H9 (cell line): ENCODE measurements at regions not wholly inside any gene's neighbourhood (a gene's known extent, or its start where the extent isn't known, plus 50 kb on each side); places are given as distances from the start of the nearest gene placed in this dataset.
A peak's percentile ranks its signal among the peaks of the same experiment; 100 is the strongest.

ENCODE experiments used
- DNase-seq: peaks from one replicate; pipeline ENCODE4 v3.0.0-alpha.2; 2017
- H2AFZ ChIP-seq: one replicate; pipeline ENCODE4 v1.6.1; 2013; ENCODE audit warnings: mild to moderate bottlenecking, low read length, control low read depth, moderate library complexity
- H2AK5ac ChIP-seq: 2 replicates; pipeline ENCODE4 v1.6.1; 2013; ENCODE audit warnings: low read length, control low read depth, mixed read lengths; ENCODE audit not compliant: insufficient read length
- H2BK120ac ChIP-seq: one replicate; pipeline ENCODE4 v1.6.1; 2013; ENCODE audit warnings: low read depth, mild to moderate bottlenecking, low read length, control low read depth, inconsistent platforms; ENCODE audit not compliant: poor library complexity, severe bottlenecking
- H2BK12ac ChIP-seq: 2 replicates; pipeline ENCODE4 v1.6.1; 2013; ENCODE audit warnings: low read length, control low read depth, mixed read lengths, low read depth; ENCODE audit not compliant: insufficient read length
- H2BK15ac ChIP-seq: 2 replicates; pipeline ENCODE4 v1.6.1; 2013; ENCODE audit warnings: low read depth, low read length, control low read depth
- H2BK20ac ChIP-seq: one replicate; pipeline ENCODE4 v1.6.1; 2013; ENCODE audit warnings: low read depth, mild to moderate bottlenecking, low read length, control low read depth, inconsistent platforms; ENCODE audit not compliant: poor library complexity, severe bottlenecking
- H2BK5ac ChIP-seq: 2 replicates; pipeline ENCODE4 v1.6.1; 2013; ENCODE audit warnings: low read length, control low read depth, mixed read lengths; ENCODE audit not compliant: insufficient read length
- H3K14ac ChIP-seq: 2 replicates; pipeline ENCODE4 v1.6.1; 2013; ENCODE audit warnings: low read length, control low read depth; ENCODE audit not compliant: insufficient read depth
- H3K18ac ChIP-seq: 2 replicates; pipeline ENCODE4 v1.6.1; 2013; ENCODE audit warnings: low read depth, mild to moderate bottlenecking, mixed read lengths, low read length, control low read depth; ENCODE audit not compliant: insufficient read length
- H3K23ac ChIP-seq: 2 replicates; pipeline ENCODE4 v1.6.1; 2013; ENCODE audit warnings: low read length, control low read depth, mixed read lengths, low read depth; ENCODE audit not compliant: insufficient read length
- H3K23me2 ChIP-seq: 2 replicates; pipeline ENCODE4 v1.6.1; 2013; ENCODE audit warnings: low read depth, mild to moderate bottlenecking, mixed read lengths, low read length, control low read depth; ENCODE audit not compliant: insufficient read length, poor library complexity, severe bottlenecking
- H3K27ac ChIP-seq: 2 replicates; pipeline ENCODE4 v1.5.1; 2013; ENCODE audit warnings: low read length, control low read depth, mixed read lengths, low read depth; ENCODE audit not compliant: insufficient read length
- H3K27me3 ChIP-seq: 2 replicates; pipeline ENCODE4 v1.6.1; 2013; ENCODE audit warnings: low read length, control low read depth, inconsistent platforms; ENCODE audit not compliant: insufficient read depth
- H3K4ac ChIP-seq: 2 replicates; pipeline ENCODE4 v1.6.1; 2013; ENCODE audit warnings: low read depth, mild to moderate bottlenecking, control low read depth, inconsistent platforms, low read length, moderate library complexity
- H3K4me1 ChIP-seq: 2 replicates; pipeline ENCODE4 v1.6.1; 2013; ENCODE audit warnings: low read length, control low read depth, inconsistent platforms; ENCODE audit not compliant: insufficient read depth
- H3K4me2 ChIP-seq: 2 replicates; pipeline ENCODE4 v1.6.1; 2013; ENCODE audit warnings: low read length, control low read depth, mixed read lengths; ENCODE audit not compliant: insufficient read length, insufficient read depth
- H3K56ac ChIP-seq: 2 replicates; pipeline ENCODE4 v1.6.1; 2013; ENCODE audit warnings: low read depth, mild to moderate bottlenecking, mixed read lengths, low read length, control low read depth; ENCODE audit not compliant: insufficient read length
- H3K79me1 ChIP-seq: 2 replicates; pipeline ENCODE4 v1.6.1; 2013; ENCODE audit warnings: low read depth, mild to moderate bottlenecking, moderate library complexity, low read length, control low read depth, inconsistent platforms; ENCODE audit not compliant: insufficient read depth, poor library complexity, severe bottlenecking
- H3K79me2 ChIP-seq: 2 replicates; pipeline ENCODE4 v1.6.1; 2013; ENCODE audit warnings: low read length, control low read depth, inconsistent platforms; ENCODE audit not compliant: insufficient read depth
- H3K9ac ChIP-seq: 2 replicates; pipeline ENCODE4 v1.6.1; 2013; ENCODE audit warnings: low read length, control low read depth, mixed read lengths; ENCODE audit not compliant: insufficient read length; ENCODE audit errors: extremely low read depth
- H3K9me3 ChIP-seq: one replicate; pipeline ENCODE4 v1.6.1; 2013; ENCODE audit warnings: low read depth, low read length, inconsistent platforms; ENCODE audit not compliant: control insufficient read depth
- H3T11ph ChIP-seq: one replicate; pipeline ENCODE4 v1.6.1; 2013; ENCODE audit warnings: mild to moderate bottlenecking, low read length, control low read depth, inconsistent platforms
- H4K20me1 ChIP-seq: one replicate; pipeline ENCODE4 v1.6.1; 2013; ENCODE audit not compliant: control insufficient read depth, insufficient read length, insufficient read depth
- H4K5ac ChIP-seq: 2 replicates; pipeline ENCODE4 v1.6.1; 2013; ENCODE audit warnings: low read depth, mild to moderate bottlenecking, mixed read lengths, low read length, control low read depth; ENCODE audit not compliant: insufficient read length
- H4K8ac ChIP-seq: replicated peaks from 2 replicates; pipeline ENCODE4 v1.6.1; 2013; ENCODE audit warnings: low read length, control low read depth, mixed read lengths, low read depth; ENCODE audit not compliant: insufficient read length
- H4K91ac ChIP-seq: 2 replicates; pipeline ENCODE4 v1.6.1; 2013; ENCODE audit warnings: low read depth, mild to moderate bottlenecking, moderate library complexity, mixed read lengths, low read length, control low read depth; ENCODE audit not compliant: insufficient read length
- H3K27ac Mint-ChIP-seq, 3 experiments: 2 replicates in 2 of 3; 3 replicates in 1 of 3; pipeline ENCODE4 v1.8.0; 2020 to 2021; ENCODE audit warnings: mixed read lengths in 3 of 3, mild to moderate bottlenecking in 1 of 3, moderate library complexity in 1 of 3
- H3K27me3 Mint-ChIP-seq: 2 replicates; pipeline ENCODE4 v1.8.0; 2021; ENCODE audit warnings: low read depth, mild to moderate bottlenecking, moderate library complexity, mixed read lengths
- H3K36me3 Mint-ChIP-seq, 3 experiments: 2 replicates in 2 of 3; 3 replicates in 1 of 3; pipeline ENCODE4 v1.8.0; 2020 to 2021; ENCODE audit warnings: low read depth in 3 of 3, mixed read lengths in 3 of 3; ENCODE audit not compliant: insufficient read depth in 1 of 3
- H3K4me1 Mint-ChIP-seq, 2 experiments: 2 replicates each; pipeline ENCODE4 v1.8.0; 2020; ENCODE audit warnings: mixed read lengths in 2 of 2
- H3K4me3 Mint-ChIP-seq, 2 experiments: 2 replicates in 1 of 2; 3 replicates in 1 of 2; pipeline ENCODE4 v1.8.0; 2020 to 2021; ENCODE audit warnings: mild to moderate bottlenecking in 2 of 2, mixed read lengths in 2 of 2, moderate library complexity in 1 of 2
- H3K9me3 Mint-ChIP-seq, 2 experiments: 2 replicates in 1 of 2; 3 replicates in 1 of 2; pipeline ENCODE4 v1.8.0; 2020; ENCODE audit warnings: mild to moderate bottlenecking in 2 of 2, mixed read lengths in 2 of 2, moderate library complexity in 1 of 2
- WGBS: extraction: QIAGEN DNeasy Blood & Tissue Kit; methylation state at CpG from one replicate; pipeline ENCODE4 v1.1.7; 2013; ENCODE audit warnings: missing lambda C conversion rate, low lambda C conversion rate, mixed read lengths; ENCODE audit not compliant: insufficient read length; ENCODE audit errors: extremely low coverage; 5-methylcytosine and 5-hydroxymethylcytosine counted together
- TF ChIP-seq, protein P1 (sequence below): fragments of 200-600 bp; sonication (generic); conservative IDR thresholded peaks from 3 replicates; pipeline ENCODE4 v1.8.0; 2021; ENCODE audit warnings: antibody characterized with exemption, mild to moderate bottlenecking

DNA sequence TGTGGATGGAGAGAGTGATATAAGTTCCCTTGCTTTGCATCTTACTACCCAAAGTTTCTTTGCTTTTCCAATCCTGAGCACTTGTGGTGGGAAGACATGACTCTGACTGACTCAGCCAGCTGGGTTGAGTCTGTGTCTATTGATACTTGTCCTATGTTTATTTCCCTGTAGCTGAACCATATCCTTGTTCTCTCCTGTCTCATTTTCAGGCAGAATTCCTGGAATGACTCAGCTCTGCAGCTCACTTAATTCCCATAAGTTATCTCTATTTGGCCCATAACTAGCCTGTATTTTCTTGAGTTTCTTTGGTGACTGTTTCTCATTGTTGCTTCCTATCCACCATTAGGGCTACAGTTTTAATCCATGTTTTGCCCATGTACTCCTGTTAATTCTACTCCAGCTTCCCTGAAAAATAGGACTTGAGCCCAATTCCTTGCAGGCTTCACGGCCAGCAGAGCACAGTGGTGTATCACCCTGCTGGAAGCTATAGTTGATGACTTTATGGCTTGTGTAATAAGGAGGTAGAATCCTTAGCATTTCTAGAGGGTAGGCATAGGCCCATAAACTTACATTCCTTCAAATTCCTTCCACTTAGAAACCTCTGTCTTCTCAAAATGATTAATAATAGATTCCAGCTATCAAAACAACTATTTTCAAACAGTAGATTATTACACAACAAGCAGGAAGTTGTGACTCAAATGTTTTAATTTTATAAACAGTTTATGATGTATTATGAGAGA lies 183.1 kb downstream of the TMTC3 start:
- H3K4me1 Mint-ChIP-seq = no peaks in the 10 kb centered on the region
- no CpG with 5 or more reads among the region's 1 CpG for WGBS
- DNase-seq = no peak

More for the DNA sequence above, 183.1 kb downstream of the TMTC3 start:
- H3K23ac ChIP-seq = no peak overlapping the region
- no peak overlapping the region for H3K56ac ChIP-seq
- no peak overlapping the region for H3K9ac ChIP-seq
- no peaks in the 10 kb centered on the region for H3K23me2 ChIP-seq
- Mint-ChIP-seq H3K27me3 (no peaks in the 10 kb centered on the region), H3K27ac (no peak overlapping the region), H3K4me3 (no peak overlapping the region), H3K36me3 (no peaks in the 10 kb centered on the region), H3K9me3 (no peaks in the 10 kb centered on the region; a peak in 1 of 5 replicates)
- no peak overlapping the region for H3K27ac ChIP-seq
- H3K18ac ChIP-seq = no peak overlapping the region
- no peaks in the 10 kb centered on the region for H3K79me1 ChIP-seq
- H3K79me2 ChIP-seq = no peaks in the 10 kb centered on the region
- no peak overlapping the region for H2AFZ ChIP-seq
- no peak overlapping the region for H2BK5ac ChIP-seq
- H3K14ac ChIP-seq = no peak overlapping the region
- H3K4me1 ChIP-seq = no peaks in the 10 kb centered on the region
- no peak overlapping the region for H3T11ph ChIP-seq
- H3K27me3 ChIP-seq = no peaks in the 10 kb centered on the region
- H2BK120ac ChIP-seq = no peak overlapping the region
- no peaks in the 10 kb centered on the region for H4K20me1 ChIP-seq
- H2BK20ac ChIP-seq = no peak overlapping the region
- H3K4me2 ChIP-seq = no peak overlapping the region
- H4K8ac ChIP-seq = peak overlapping the region; percentile 67
- H2BK15ac ChIP-seq = no peak overlapping the region
- no peaks in the 10 kb centered on the region for H3K9me3 ChIP-seq
- no peak overlapping the region for H4K91ac ChIP-seq
- TF ChIP-seq, protein P1, sequence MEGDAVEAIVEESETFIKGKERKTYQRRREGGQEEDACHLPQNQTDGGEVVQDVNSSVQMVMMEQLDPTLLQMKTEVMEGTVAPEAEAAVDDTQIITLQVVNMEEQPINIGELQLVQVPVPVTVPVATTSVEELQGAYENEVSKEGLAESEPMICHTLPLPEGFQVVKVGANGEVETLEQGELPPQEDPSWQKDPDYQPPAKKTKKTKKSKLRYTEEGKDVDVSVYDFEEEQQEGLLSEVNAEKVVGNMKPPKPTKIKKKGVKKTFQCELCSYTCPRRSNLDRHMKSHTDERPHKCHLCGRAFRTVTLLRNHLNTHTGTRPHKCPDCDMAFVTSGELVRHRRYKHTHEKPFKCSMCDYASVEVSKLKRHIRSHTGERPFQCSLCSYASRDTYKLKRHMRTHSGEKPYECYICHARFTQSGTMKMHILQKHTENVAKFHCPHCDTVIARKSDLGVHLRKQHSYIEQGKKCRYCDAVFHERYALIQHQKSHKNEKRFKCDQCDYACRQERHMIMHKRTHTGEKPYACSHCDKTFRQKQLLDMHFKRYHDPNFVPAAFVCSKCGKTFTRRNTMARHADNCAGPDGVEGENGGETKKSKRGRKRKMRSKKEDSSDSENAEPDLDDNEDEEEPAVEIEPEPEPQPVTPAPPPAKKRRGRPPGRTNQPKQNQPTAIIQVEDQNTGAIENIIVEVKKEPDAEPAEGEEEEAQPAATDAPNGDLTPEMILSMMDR = no peak
- no peak overlapping the region for H4K5ac ChIP-seq
- H2BK12ac ChIP-seq = no peak overlapping the region
- no peak overlapping the region for H3K4ac ChIP-seq
- H2AK5ac ChIP-seq = no peak overlapping the region
